Erythroblast (primary cell): ENCODE measurements at regions not wholly inside any gene's neighbourhood (a gene's known extent, or its start where the extent isn't known, plus 50 kb on each side); places are given as distances from the start of the nearest gene placed in this dataset.
A peak's percentile ranks its signal among the peaks of the same experiment; 100 is the strongest.

Experiments used
- DNase-seq, 2 experiments: peaks; one replicate each; lab custom pipeline; 2025; lab: John Stamatoyannopoulos, UW
- GATA1 ChIP-seq: IDR thresholded peaks from 2 replicates; pipeline ENCODE4 v1.6.1; 2011; ENCODE audit warnings: low read depth, mild to moderate bottlenecking, control low read depth, low read length, moderate library complexity
- POLR2A ChIP-seq: IDR thresholded peaks from 2 replicates; pipeline ENCODE4 v1.6.1; 2011; ENCODE audit warnings: mild to moderate bottlenecking, low read length

- TF ChIP-seq POLR2A (no peak), GATA1 (no peak)
- no peak for DNase-seq
Measured at GRCh38 chr12:116395396-116395795, 117.9 kb upstream of the MED13L start.

- TF ChIP-seq GATA1 (no peak), POLR2A (no peak)
- no peak for DNase-seq
Measured at GRCh38 chr12:116397148-116397547, 119.7 kb upstream of the MED13L start.

- no peak for DNase-seq
- TF ChIP-seq POLR2A (no peak), GATA1 (no peak)
Measured at GRCh38 chr12:116398193-116398592, 120.7 kb upstream of the MED13L start.

- no peak for TF ChIP-seq POLR2A
- no peak for DNase-seq
Measured at GRCh38 chr12:116399055-116399454, 121.6 kb upstream of the MED13L start.

GRCh38 chr12:116400636-116401372 is 123.3 kb upstream of the MED13L start:
- no peak for TF ChIP-seq GATA1
- no peak for TF ChIP-seq POLR2A
- DNase-seq, result no peak

- DNase-seq, result no peak
- TF ChIP-seq POLR2A, result no peak
- TF ChIP-seq GATA1, result no peak
Measured at GRCh38 chr12:116401565-116401964, 124.1 kb upstream of the MED13L start.

- DNase-seq, result no peak
- TF ChIP-seq POLR2A (no peak), GATA1 (no peak)
Measured at GRCh38 chr12:116402163-116402939, 124.9 kb upstream of the MED13L start.

GRCh38 chr12:116403546-116403945 is 126.1 kb upstream of the MED13L start:
- DNase-seq, result no peak
- TF ChIP-seq GATA1 (no peak), POLR2A (no peak)

- no peak for DNase-seq
- TF ChIP-seq POLR2A (no peak), GATA1 (no peak)
Measured at GRCh38 chr12:116404247-116404646, 126.8 kb upstream of the MED13L start.

- DNase-seq, result no peak
- no peak for TF ChIP-seq POLR2A
Measured at GRCh38 chr12:116404913-116405611, 127.6 kb upstream of the MED13L start.

- TF ChIP-seq GATA1, result no peak
- no peak for TF ChIP-seq POLR2A
- DNase-seq, result peak in 1 of 2 experiments; percentile 14
Measured at GRCh38 chr12:116406529-116406928, 129.0 kb upstream of the MED13L start.

- no peak for TF ChIP-seq GATA1
- no peak for TF ChIP-seq POLR2A
- no peak for DNase-seq
Measured at GRCh38 chr12:116408489-116409250, 131.2 kb upstream of the MED13L start.

- no peak for DNase-seq
- TF ChIP-seq GATA1, result no peak
Measured at GRCh38 chr12:116411977-116412376, 134.5 kb upstream of the MED13L start.
